ENCODE measurements at regions not wholly inside any gene's neighbourhood (a gene's known extent, or its start where the extent isn't known, plus 50 kb on each side); places are given as distances from the start of the nearest gene placed in this dataset.

DNA sequence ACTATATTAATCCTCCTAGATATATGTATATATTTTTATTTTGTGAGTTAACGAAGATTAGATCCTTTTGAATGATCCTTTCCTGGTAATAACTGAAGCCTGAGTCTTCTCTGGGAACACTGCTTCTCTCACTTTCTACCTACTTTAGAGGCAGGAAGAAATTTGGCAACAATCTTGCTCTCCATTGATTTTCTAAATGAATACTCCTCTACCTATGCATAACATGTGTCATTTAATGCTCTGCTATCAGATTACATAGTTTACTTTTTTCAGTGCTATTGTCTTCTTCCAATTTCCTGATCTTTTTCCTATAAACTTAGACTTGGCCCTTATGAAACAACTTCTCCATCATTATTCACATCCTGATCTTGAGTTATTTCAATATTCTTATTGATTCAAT is 60.4 kb upstream of the PDHA2 start:
- TF ChIP-seq GATA3 (IDR thresholded peaks at IDR 0.05; ENCODE audit: low read depth, low read length) (no peak), GATA2 (IDR thresholded peaks at IDR 0.05; ENCODE audit: low read depth, low read length) (no peak)

DNA sequence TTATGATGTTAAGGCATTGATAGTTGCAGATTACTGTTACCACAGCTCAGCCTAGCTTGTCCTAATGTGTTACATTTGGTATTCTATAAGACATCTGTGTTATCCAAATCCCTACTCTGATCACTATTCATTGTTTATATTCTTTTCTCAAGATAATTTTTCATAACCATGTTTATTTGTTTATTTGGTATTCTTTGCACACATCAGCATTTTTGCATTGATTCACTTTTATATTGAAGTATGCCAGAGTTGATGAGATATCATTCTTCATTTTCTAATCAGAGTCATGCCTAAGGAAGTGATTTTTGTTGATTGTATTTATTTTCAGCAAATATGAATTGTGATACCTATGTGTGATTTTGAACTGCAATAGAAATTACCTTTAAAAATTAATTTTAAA is 61.2 kb upstream of the PDHA2 start:
- TF ChIP-seq GATA2 (IDR thresholded peaks at IDR 0.05; ENCODE audit: low read depth, low read length) = no peak
- TF ChIP-seq GATA3 (IDR thresholded peaks at IDR 0.05; ENCODE audit: low read depth, low read length) = no peak

DNA sequence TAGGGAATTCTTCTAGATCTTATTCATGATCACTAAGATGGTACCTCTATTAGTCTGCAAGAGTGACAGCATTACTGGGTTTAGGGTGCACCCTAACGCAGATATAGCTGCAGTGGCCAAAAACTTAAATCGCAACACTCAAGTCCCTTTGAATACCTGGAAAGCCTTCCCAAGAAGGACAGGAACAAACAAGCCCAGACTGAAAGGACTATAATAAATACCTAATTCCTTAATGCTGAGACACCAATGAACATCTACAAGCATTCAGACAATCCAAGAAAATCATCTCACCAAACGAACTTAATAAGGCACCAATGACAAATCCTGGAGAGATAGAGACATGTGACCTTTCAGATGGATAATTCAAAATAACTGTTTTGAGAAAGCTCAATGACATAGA is 74.9 kb upstream of the PDHA2 start:
- no peak for TF ChIP-seq GATA3 (IDR thresholded peaks at IDR 0.05; ENCODE audit: low read depth, low read length)
- TF ChIP-seq GATA2 (IDR thresholded peaks at IDR 0.05; ENCODE audit: low read depth, low read length) = no peak

DNA sequence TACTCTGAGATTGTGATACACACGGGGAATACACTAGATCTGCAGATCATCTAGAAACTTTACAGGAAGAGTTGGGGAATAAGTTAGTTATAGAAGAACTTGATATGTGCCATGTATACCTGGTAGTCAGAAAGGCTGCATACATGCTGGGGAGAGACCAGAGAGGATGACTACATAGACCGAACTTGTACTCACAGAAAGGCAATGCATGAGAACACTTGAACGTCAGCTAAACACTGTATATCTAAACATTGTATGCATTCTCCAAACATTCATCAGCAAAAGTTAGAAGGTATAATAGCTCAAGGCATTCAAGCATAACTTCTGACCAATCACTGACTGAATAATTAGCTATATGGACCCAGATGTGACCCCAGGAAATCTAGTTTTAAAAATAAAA is 78.0 kb upstream of the PDHA2 start:
- TF ChIP-seq GATA3 (IDR thresholded peaks at IDR 0.05; ENCODE audit: low read depth, low read length) (no peak), GATA2 (IDR thresholded peaks at IDR 0.05; ENCODE audit: low read depth, low read length) (no peak)

DNA sequence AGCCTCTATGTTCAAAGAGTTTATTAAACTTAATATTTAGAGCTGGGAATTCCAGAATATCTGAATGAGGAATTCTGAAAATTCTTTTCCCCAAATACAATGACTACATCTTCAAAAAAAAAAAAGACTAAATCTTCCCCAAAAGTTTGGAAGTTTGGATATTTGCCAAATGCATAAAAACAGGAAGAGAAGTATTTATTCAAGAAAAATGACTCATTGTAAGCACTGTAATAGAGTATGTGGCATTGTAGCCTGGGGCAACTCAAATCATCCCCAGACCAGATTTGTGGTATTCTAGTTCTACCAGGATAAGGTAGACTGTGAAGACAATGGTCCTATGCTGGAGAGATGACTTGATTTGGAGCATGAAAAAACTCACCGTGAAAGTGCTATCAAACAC is 78.5 kb upstream of the PDHA2 start:
- TF ChIP-seq GATA3 (IDR thresholded peaks at IDR 0.05; ENCODE audit: low read depth, low read length) (no peak), GATA2 (IDR thresholded peaks at IDR 0.05; ENCODE audit: low read depth, low read length) (no peak)

DNA sequence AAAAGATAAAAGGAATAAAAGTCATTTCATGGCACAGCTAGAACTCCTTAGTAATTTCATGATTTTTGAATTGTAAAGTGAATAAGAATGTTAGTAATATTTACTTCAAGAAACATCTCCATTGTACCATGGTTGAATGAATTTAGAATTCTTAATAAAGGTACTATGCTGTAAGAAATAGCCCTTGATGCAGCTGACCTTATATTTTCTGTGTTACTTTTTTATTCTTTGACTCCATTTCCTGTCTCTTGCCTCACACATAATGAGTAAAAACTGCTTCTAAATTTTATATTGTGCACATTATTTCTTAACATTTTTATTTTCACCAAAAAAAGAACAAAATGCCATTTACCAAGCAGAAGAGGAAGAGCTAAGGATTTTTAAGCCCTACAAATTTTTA is 81.9 kb upstream of the PDHA2 start:
- TF ChIP-seq GATA3 (IDR thresholded peaks at IDR 0.05; ENCODE audit: low read depth, low read length) (no peak), GATA2 (IDR thresholded peaks at IDR 0.05; ENCODE audit: low read depth, low read length) (no peak)

DNA sequence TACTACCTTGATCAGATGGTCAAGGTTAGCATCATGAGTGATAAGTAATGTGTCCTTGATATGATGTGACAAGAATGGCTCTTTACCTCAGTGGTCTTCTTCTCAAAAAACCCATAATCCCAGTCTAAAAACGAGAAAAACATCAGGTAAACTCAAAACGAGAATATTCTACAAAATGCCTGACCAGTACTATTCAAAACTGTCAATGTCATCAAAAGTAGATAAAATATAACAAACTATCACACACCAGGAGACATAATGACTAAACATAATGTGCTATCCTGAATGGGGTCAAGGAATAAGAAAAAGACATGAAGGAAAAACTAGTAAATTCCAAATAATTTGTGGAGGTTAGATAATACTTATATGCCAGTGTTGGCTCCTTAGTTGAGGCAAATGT is 85.2 kb upstream of the PDHA2 start:
- TF ChIP-seq GATA3 (IDR thresholded peaks at IDR 0.05; ENCODE audit: low read depth, low read length) (no peak), GATA2 (IDR thresholded peaks at IDR 0.05; ENCODE audit: low read depth, low read length) (no peak)

DNA sequence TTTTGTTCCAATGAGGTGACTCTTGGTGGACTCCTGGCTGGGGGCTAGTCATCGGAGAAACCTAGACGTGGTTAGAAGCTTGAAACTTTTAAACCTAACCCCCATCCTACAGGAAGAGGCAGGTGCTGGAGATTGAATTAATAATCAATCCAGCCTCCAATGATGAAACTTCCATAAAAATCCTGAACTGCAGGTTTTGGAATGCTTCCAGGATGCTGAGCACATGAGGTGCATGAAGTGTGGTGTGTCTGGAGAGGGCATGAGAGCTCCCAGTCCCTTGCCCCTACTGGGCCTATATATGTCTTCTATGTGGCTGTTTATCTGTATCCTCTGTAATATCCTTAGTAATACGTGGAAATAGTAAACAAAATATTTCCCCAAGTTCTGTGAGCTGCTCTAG is 90.7 kb upstream of the PDHA2 start:
- no peak for TF ChIP-seq GATA2 (IDR thresholded peaks at IDR 0.05; ENCODE audit: low read depth, low read length)
- no peak for TF ChIP-seq GATA3 (IDR thresholded peaks at IDR 0.05; ENCODE audit: low read depth, low read length)

DNA sequence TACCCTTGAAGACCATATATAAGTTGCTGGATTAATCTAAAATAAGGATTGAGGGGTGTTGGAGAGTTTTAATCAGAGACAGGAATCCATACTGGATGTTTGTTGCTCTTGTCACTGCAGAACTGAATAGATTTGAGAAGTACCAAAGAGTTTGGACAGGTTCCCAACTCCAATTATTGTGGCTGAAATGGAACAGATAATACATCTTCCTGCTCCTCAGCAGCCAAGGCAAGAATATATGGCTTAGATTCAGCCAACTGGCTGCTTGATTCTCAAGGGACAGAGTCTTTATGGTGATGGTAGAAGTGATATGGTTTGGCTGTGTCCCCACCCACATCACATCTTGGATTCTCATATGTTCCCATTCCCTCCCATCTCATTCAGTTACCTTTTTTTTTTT is 97.0 kb upstream of the PDHA2 start:
- TF ChIP-seq GATA3 (IDR thresholded peaks at IDR 0.05; ENCODE audit: low read depth, low read length) = no peak
- no peak for TF ChIP-seq GATA2 (IDR thresholded peaks at IDR 0.05; ENCODE audit: low read depth, low read length)

DNA sequence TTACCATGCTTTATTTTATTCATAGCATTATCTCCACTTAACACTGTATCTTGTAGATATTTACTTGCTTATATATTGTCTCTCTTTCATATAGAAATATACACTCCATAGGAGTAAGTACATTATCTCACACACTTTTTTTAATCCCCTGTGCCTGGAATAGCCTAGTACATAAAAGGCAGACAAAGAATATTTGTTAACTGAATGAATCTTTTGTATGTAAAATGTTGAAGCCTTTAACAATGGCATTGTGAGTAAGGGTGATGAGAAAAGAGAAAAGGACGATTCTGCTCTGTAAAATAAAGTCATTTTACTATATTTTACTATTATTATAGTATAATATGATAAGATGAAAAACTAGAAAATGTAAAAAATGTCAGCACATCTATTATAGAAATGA is 97.7 kb upstream of the PDHA2 start:
- no peak for TF ChIP-seq GATA2 (IDR thresholded peaks at IDR 0.05; ENCODE audit: low read depth, low read length)
- TF ChIP-seq GATA3 (IDR thresholded peaks at IDR 0.05; ENCODE audit: low read depth, low read length) = no peak

DNA sequence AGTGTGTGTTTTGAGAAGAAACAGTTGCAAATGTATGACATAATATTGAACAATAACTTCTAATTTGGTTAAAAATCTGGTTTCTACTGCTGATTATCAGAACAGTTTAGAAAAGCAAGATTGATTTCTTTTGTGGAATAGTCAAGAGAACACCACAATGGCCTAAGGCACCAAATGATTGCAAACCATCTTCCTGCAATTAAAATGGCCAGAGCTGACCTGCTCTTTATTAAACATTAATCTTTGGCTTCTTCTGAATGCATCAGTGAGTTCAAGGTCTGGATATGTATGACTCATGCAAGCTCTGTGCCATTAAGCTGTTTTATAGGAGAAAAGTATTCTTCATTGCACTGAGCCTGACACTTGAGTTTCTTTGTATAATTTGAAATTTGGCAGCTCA is 107.8 kb upstream of the PDHA2 start:
- TF ChIP-seq GATA3 (IDR thresholded peaks at IDR 0.05; ENCODE audit: low read depth, low read length) = peak; percentile 78
- TF ChIP-seq GATA2 (IDR thresholded peaks at IDR 0.05; ENCODE audit: low read depth, low read length) = peak; percentile 43; the same call in 1 of the 2 replicates

DNA sequence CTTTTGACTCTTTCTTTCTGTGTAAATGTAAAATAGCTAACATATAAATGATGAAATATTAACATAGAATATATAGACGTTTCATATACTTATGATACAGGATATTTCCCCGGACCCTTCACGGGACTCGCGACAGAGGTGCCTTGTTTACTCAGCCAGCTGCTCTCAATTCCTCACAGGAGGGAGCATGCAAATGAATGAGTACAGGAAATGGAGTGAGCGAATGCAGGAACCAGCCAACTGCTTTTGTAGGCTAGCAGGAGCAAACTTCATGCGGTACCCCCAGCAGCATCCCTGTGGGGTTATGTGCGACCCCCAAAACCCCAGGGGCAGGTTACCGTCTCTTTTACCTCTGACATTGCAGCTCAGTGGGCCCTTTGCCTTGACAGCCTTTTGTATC is 110.3 kb upstream of the PDHA2 start:
- no peak for TF ChIP-seq GATA3 (IDR thresholded peaks at IDR 0.05; ENCODE audit: low read depth, low read length)
- no peak for TF ChIP-seq GATA2 (IDR thresholded peaks at IDR 0.05; ENCODE audit: low read depth, low read length)

DNA sequence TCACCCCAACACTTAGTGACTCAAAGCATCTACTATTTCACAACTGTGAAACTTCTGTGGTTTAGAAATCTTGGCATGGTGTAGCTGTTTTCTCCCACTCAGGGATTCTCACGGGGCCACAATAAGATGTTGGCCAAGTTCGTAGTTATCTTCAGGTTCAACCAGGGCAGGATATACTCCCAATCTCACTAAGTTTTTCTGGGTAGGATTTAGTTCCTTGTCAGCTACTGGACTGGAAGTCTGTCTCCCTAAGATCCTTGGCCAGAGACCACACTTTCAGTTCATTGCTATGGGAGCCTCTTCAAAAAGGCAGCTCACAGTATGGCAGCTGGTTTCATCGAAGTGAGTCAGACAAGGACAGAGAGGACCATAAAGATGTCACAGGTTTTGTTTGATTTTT is 111.7 kb upstream of the PDHA2 start:
- TF ChIP-seq GATA2 (IDR thresholded peaks at IDR 0.05; ENCODE audit: low read depth, low read length) (no peak), GATA3 (IDR thresholded peaks at IDR 0.05; ENCODE audit: low read depth, low read length) (no peak)

DNA sequence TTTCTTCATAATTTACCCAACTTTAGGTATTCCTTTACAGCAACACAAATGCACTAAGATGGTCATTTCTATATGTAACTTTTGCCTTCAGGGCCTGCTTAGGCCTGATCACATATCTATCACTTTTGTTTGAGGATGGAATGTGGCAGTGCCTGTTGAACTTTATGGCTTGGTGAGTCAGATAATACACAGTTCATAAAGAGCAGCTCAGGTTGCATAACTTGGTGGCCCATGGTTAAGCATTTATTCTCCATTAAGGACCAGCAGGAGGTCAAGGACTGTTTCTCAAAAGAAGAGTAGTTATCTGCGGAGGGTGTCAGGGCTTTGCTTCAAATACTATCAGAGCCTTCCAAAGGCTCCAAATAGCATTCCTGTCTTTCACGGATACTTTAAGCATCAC is 124.1 kb upstream of the PDHA2 start:
- TF ChIP-seq GATA2 (IDR thresholded peaks at IDR 0.05; ENCODE audit: low read depth, low read length) (no peak), GATA3 (IDR thresholded peaks at IDR 0.05; ENCODE audit: low read depth, low read length) (no peak)

DNA sequence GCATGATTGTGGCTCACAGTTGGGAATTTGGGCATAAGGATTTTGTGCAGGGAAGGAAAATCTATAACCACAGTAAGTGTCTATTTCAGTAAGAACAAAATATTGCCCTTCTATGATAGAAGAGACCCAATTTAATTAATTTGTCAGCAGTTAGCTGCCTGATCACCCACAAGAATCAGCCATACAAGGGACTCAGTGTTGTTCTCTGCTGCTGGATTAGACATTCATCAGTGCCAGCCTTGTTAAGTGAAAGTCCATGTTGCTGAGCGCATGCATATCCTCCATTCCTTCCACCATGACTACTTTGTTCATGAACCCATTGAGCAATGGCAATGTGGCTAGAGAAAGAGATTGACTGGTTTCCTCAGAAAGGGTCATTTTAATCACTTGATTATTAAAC is 125.3 kb upstream of the PDHA2 start:
- TF ChIP-seq GATA2 (IDR thresholded peaks at IDR 0.05; ENCODE audit: low read depth, low read length) = no peak
- TF ChIP-seq GATA3 (IDR thresholded peaks at IDR 0.05; ENCODE audit: low read depth, low read length) = no peak

DNA sequence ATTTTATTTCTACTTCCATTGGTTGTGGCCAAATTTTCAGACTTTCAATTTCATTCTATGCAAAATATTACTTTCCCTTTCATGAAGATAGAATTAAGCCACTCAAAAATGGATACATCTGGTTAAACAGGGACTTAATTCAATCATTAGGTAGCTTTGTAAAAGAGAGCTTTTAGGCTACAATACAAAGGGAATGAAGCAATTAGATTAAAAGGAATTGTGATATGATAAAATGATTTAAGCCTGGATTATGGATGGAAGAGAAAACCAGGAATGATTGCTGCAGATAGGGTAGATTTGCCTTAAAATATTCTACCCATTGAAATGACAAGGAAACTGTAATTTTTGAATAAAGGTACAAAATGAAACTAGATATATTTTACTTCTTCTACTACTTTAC is 134.6 kb upstream of the PDHA2 start:
- peak; percentile 86 for TF ChIP-seq GATA3 (IDR thresholded peaks at IDR 0.05; ENCODE audit: low read depth, low read length)
- no peak for TF ChIP-seq GATA2 (IDR thresholded peaks at IDR 0.05; ENCODE audit: low read depth, low read length)

Measured in SH-SY5Y (cell line).